Upper lobe of right lung (tissue), 1 donor: ENCODE measurements at regions not wholly inside any gene's neighbourhood (a gene's known extent, or its start where the extent isn't known, plus 50 kb on each side); places are given as distances from the start of the nearest gene placed in this dataset.

Source experiments
- ATAC-seq: fragments of 200-7000 bp; cut with Tn5 transposase; one replicate; pipeline ENCODE4 v1.9.1; 2020; ENCODE audit warnings: mild to moderate bottlenecking, moderate library complexity
- DNase-seq: peaks from one replicate; pipeline ENCODE4 v3.0.0-alpha.2; 2020
- H3K27ac ChIP-seq: fragments of 200-600 bp; one replicate; pipeline ENCODE4 v1.8.0; 2022
- H3K27me3 ChIP-seq: fragments of 200-600 bp; one replicate; pipeline ENCODE4 v1.8.0; 2022; ENCODE audit warnings: mild to moderate bottlenecking
- H3K36me3 ChIP-seq: fragments of 200-600 bp; one replicate; pipeline ENCODE4 v1.8.0; 2022
- H3K4me1 ChIP-seq: fragments of 200-600 bp; one replicate; pipeline ENCODE4 v1.8.0; 2022
- H3K4me3 ChIP-seq: fragments of 200-600 bp; one replicate; pipeline ENCODE4 v1.8.0; 2022; ENCODE audit warnings: mild to moderate bottlenecking
- H3K9me3 ChIP-seq: fragments of 200-600 bp; one replicate; pipeline ENCODE4 v1.8.0; 2022
- CTCF ChIP-seq: fragments of 200-600 bp; IDR thresholded peaks from one replicate; pipeline ENCODE4 v1.8.0; 2022; ENCODE audit warnings: antibody characterized with exemption
- intact Hi-C: fragments of 100-400 bp; cut with DNase I; formaldehyde crosslinking; loops from one replicate; pipeline ENCODE4 v1.11.0; 2022
- donor health status: DM: no; HTN: yes; CAD: no; lungs with severe emphysema.

GRCh38 chr4:43993196-43993902 is 455.3 kb downstream of the KCTD8 start:
- Histone ChIP-seq H3K4me1 (no peaks in the 10 kb centered on the region), H3K36me3 (no peaks in the 10 kb centered on the region), H3K27ac (no peak overlapping the region), H3K4me3 (no peak overlapping the region), H3K27me3 (no peaks in the 10 kb centered on the region), H3K9me3 (no peaks in the 10 kb centered on the region)
- intact Hi-C loops = no loop called here
- ATAC-seq = no peak
- no peak for DNase-seq
- TF ChIP-seq CTCF = no peak

DNA sequence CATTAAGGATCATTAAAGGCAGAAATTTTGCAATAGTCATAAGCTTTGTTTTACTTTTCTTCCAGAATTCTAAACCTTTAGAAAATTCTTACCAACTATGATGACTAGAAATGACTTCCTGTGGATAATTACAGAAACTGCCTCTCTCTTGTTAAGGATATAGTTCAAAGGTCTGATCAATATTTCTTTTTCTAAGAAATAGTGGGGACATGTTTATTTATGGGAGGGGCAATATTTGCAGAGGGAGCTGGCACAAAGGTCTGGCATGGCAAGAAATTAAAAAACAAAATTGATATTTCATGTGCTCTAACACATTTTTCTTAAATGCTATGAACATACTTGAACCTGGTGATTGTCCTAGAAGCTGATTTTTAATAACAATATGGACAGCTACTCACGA is 448.9 kb downstream of the KCTD8 start:
- no peaks in the 10 kb centered on the region for H3K9me3 ChIP-seq
- no peak overlapping the region for H3K4me3 ChIP-seq
- H3K27me3 ChIP-seq = no peaks in the 10 kb centered on the region
- no peaks in the 10 kb centered on the region for H3K4me1 ChIP-seq
- TF ChIP-seq CTCF = no peak
- no peak for DNase-seq
- H3K27ac ChIP-seq = no peak overlapping the region
- no peak for ATAC-seq
- no peaks in the 10 kb centered on the region for H3K36me3 ChIP-seq
- intact Hi-C loops = no loop called here

DNA sequence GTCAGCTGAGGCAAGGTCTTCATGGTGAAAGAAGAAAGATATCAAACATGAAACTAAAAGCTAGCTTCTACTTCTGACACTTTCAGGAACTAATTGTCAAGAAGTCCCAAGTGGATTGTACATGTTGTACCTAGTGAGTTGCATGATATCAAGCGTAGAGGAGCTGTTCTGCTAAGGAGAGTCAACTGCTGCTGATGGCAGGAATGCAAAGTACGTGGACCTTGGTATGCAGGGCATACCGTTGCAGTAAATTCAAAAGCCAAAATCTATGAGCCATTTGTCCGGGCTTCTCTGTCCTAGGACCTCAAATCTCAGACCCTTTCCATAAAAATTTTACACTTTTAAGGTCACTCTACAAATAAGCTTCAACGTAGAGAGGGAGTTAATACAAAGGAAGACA is 446.2 kb downstream of the KCTD8 start:
- Histone ChIP-seq H3K36me3 (no peaks in the 10 kb centered on the region), H3K27ac (no peak overlapping the region), H3K27me3 (no peaks in the 10 kb centered on the region), H3K9me3 (no peaks in the 10 kb centered on the region), H3K4me3 (no peak overlapping the region), H3K4me1 (no peaks in the 10 kb centered on the region)
- no peak for TF ChIP-seq CTCF
- intact Hi-C loops = no loop called here
- ATAC-seq (no peak), DNase-seq (no peak)

GRCh38 chr4:44016570-44017421 is 431.8 kb downstream of the KCTD8 start:
- ATAC-seq (no peak), DNase-seq (peak; percentile 23)
- no peak overlapping the region for H3K4me3 ChIP-seq
- H3K4me1 ChIP-seq = no peaks in the 10 kb centered on the region
- no peaks in the 10 kb centered on the region for H3K27me3 ChIP-seq
- intact Hi-C loops = no loop called here
- H3K9me3 ChIP-seq = no peaks in the 10 kb centered on the region
- no peaks in the 10 kb centered on the region for H3K36me3 ChIP-seq
- H3K27ac ChIP-seq = no peak overlapping the region
- no peak for TF ChIP-seq CTCF

- DNase-seq = no peak
- no peak for ATAC-seq
- Histone ChIP-seq H3K27ac (no peak overlapping the region), H3K27me3 (no peaks in the 10 kb centered on the region), H3K36me3 (no peaks in the 10 kb centered on the region), H3K4me3 (no peak overlapping the region), H3K4me1 (no peaks in the 10 kb centered on the region), H3K9me3 (no peaks in the 10 kb centered on the region)
- intact Hi-C loops = no loop called here
- TF ChIP-seq CTCF = no peak
These were observed 431.2 kb downstream of the KCTD8 start for GRCh38 chr4:44017422-44017739.
